NB4 (cell line): ENCODE measurements at regions not wholly inside any gene's neighbourhood (a gene's known extent, or its start where the extent isn't known, plus 50 kb on each side); places are given as distances from the start of the nearest gene placed in this dataset.

Experiments used
- CTCF ChIP-seq: IDR thresholded peaks from one replicate; pipeline ENCODE4 v1.5.1; 2012; ENCODE audit warnings: low read depth, low read length
- MAX ChIP-seq: IDR thresholded peaks from 2 replicates; pipeline ENCODE4 v1.6.1; 2011; ENCODE audit warnings: low read depth, low read length
- POLR2A ChIP-seq: IDR thresholded peaks from 2 replicates; pipeline ENCODE4 v1.6.1; 2011; ENCODE audit warnings: mild to moderate bottlenecking; ENCODE audit not compliant: insufficient read length; ENCODE audit errors: extremely low read depth

GRCh38 chr6:94698773-94699172, 878.6 kb upstream of the MANEA start:
- no peak for TF ChIP-seq CTCF
- TF ChIP-seq POLR2A, result no peak
- TF ChIP-seq MAX, result no peak
